HG03025 (cell line): ENCODE measurements at regions not wholly inside any gene's neighbourhood (a gene's known extent, or its start where the extent isn't known, plus 50 kb on each side); places are given as distances from the start of the nearest gene placed in this dataset.
"Not testable (repeated sequence)": the region's sequence is repeated elsewhere in the genome, so short reads cannot be mapped to it uniquely, and the experiment has no call there.

ENCODE experiments used
- ATAC-seq: cut with Tn5 transposase; IDR thresholded peaks from one replicate; pipeline ENCODE4 v1.9.1; 2021; ENCODE audit warnings: mild to moderate bottlenecking, moderate library complexity; ENCODE audit not compliant: unreplicated experiment, low FRiP score

DNA sequence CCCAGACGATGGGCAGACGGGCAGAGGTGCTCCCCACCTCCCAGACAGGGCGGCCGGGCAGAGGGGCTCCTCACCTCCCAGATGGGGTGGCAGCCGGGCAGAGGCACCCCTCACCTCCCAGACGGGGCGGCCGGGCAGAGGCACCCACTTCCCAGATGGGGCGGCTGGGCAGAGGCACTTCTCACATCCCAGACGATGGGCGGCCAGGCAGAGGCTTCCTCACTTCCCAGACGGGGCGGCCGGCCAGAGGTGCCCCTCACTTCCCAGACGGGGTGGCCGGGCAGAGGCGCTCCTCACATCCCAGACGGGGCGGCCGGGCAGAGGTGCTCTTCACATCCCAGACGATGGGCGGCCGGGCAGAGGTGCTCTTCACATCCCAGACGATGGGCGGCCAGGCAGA, 96.6 kb downstream of the ABCC12 start:
- ATAC-seq: not testable (repeated sequence)

DNA sequence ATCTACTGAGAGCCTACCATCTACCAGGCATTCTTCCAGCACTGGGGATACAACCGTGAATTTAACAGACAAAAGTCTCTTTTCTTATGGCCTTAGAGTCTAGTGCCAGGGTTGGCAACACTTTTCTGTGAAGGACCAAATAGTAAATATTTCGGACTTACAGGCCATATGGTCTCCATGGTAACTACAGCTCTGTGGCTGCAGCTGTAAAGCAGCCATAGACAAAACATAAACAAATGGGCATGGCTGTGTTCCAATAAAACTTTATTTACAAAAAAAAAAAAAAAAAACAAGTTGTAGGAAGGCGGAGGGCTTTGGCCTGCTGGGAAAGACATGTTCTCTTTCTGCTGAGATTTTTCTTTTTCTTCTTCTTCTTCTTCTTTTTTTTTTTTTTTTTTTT, 98.7 kb downstream of the ABCC12 start:
- ATAC-seq: no peak

DNA sequence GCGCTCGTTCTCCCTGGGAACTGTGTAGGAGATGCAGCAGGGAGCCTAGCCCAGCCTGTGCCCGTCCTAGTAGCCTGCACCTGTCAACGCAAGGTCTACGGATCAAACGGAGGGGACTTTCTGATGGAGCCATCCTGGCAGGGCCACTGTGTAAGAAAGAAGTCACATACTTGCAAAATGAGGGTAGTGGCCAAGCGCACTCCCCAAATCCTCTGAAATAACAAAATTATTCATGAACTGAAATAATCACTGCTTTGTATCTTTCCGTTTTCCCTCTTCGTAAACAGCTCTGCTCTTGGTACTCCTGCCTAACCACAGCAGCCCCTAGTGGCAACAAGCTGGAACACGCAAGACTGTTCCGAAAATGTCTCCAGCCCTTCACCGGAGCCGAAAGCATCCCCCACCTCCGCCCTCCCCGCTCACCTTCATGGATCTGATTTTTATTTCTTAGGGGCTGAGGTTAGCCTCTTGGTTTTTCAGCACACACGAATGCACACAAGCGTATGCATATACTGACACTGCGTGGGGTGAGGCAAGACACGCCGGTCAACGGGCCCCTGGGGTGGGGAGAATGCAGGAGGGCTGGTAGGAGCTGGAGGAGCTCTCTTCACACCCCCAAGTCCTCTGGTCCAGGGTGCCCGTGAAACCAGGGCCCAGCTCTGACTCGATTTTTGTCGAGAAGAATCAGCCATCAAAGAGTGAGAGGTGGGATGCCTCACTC, 100.8 kb downstream of the ABCC12 start:
- peak; percentile 51 for ATAC-seq

DNA sequence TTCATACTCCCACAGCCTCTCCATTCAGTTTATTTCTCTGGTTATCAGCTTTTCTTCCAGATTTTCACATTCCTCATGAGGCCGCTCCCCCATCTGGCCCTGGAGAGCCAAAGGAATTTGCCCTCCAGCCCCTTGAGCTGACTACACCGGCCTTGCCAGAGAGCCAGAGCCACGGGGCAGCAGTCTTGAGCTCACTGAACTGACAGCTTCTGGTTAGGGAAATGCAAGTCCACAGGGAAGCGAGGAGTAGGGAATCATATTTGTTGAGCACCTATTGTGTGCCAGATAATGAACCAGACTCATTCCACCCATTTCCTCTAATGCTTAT, 102.4 kb downstream of the ABCC12 start:
- no peak for ATAC-seq

DNA sequence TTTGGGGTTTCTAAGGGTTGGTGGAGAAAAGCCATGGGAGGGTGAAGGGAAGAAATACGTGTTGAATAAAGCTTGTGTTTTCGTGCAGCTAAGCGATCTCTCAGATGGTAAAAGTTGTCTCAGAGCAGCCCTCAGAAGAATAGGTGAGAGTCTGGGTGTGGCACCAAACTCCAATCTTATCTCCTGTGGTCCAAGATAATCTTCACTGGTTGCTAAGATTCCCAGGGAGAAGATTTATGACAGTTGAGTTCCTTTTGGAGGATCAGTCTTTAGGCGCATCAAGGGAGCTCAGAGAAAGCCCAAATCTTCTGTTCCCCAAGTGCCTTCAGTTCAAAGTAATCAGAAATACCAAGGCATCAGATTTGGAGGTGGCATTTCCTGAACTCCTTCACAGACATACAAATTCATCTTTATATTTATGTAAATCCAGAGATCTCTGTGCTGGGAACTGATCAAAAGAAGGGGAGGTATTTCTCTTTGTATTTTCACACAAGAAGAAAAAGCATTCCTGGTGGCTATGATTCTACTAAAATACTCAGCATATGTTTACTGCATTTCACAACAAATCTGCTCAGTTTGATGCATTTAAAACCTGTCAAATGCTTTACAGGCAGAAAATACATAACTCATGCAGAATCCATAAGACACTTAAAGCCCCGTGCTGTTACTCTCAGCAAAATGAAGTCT, 102.9 kb downstream of the ABCC12 start:
- ATAC-seq: no peak

DNA sequence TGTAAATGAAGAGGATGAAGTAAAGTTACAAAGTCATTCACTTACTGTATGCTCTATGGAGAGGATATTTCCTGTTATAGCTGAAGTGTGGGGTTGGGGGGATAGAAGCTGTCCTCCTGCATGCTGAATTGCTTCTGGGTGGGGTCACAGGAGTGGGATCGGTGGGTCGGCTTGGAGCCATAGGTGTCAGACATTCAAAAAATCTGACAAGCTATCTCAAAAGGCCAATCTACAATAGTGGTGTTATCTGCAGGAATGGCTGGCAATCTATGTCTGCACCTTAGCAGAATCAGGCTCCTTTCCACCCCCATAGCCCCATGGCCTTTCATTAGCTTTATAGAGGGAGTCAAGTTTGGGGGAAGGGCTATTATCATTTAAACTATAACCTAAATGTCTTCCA, 104.9 kb downstream of the ABCC12 start:
- no peak for ATAC-seq

DNA sequence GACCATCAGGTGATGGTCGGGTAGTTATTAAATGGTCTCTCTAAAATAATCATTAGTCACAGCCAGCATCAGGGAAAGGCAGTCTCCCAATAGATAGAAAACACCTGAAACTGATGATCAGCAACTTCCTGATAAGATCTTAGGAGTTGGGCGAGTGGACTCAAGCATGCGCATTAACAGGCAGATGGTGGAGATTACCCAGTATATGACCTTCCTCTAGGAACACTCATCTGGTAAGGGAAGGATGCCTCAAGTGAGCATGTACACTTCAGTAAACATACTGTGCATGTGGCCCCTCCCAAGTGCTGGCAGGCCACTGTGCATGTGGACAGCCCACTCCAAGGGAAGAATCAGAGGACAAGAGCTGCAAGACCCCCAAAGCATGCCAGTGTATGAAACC, 105.9 kb downstream of the ABCC12 start:
- no peak for ATAC-seq

DNA sequence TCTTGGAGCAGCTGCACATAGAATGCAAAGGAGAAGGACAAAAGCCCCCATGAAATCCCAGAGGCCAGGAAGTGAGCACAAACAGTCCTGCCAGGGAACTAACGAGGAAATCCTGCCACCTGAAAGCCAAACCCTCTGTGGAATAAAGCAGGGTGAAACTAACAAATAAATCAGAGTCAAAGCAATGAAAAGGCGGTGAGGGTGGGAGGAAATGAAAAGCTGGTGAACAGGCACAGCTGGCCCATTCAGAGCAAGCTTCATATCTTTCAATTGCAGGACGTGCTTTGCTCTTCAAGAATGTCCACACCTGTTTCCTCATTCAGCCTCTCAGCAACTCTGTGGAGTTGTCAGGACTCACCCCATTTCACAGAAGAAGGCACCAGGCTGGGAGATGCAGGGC, 108.1 kb downstream of the ABCC12 start:
- ATAC-seq: no peak

DNA sequence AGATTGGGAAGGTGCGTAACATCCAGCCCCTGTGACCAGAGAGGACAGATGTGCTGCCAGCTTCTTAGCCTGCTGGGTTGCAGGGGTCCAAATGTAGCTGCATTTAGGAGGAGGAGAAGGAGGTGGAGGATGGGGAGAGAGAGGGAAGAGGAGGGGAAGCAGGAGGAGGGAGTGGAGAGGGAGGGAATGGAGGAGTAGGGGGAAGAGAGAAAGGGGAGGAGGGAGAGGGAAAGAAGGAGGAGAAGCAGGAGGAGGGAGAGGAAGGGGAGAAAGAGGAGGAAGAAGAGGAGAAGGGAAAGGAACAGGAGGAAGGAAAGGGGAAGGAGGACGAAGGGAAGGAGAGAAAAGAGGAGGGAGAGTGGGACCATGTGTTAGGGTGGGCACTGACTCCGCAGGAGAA, 108.6 kb downstream of the ABCC12 start:
- ATAC-seq: no peak

DNA sequence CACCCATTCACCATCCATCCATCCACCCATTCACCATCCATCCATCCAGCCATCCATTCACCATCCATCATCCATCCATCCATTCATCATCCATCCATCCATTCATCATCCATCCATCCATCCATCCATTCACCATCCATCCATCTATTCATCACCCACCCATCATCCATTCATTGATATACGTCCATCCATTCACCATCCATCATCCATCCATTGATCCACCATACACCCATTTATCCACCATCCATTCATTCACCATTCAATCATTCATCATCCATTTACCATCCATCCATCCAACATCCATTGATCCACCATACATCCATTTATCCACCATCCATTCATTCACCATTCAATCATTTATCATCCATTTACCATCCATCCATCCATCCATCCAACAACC, 111.7 kb downstream of the ABCC12 start:
- no peak for ATAC-seq

DNA sequence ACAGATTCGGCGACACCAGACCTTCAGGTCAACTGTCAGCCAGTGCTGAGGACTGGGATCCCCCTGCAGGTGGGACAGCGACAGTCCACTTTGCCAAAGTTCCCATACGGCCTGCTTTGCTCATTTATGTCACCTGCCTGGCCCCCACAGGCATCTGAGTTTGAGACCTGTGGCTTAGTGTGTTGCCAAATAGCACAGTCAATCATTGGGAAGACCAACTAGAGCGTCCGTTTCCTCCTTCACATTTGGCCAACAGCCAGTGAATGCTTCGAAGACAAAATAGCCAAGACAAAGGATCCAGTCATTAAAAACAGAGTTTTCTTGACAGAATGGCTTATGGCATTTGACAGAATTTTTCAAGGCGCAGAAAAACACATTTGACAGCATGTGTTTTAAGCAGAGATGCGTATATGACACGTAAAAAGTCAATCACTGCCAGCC, 113.8 kb downstream of the ABCC12 start:
- ATAC-seq: no peak

DNA sequence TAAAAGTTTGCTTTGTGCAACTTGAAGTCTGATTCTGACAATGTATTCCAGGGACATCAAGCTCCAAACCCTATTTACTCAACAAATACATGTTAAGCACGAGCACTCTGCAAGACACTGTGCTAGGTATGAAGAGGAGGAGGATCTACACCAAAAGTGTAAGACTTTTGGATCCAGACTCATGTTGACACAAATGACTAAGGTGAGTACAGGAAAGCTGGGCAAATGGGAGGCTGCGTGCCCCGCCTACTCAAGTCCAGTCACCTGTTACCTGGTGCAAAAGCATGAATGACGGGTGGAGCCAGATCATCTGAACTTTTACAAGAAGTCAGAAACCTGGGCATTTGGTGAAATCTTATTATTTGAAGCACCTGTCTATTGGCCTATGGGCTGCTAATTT, 120.7 kb downstream of the ABCC12 start:
- no peak for ATAC-seq

DNA sequence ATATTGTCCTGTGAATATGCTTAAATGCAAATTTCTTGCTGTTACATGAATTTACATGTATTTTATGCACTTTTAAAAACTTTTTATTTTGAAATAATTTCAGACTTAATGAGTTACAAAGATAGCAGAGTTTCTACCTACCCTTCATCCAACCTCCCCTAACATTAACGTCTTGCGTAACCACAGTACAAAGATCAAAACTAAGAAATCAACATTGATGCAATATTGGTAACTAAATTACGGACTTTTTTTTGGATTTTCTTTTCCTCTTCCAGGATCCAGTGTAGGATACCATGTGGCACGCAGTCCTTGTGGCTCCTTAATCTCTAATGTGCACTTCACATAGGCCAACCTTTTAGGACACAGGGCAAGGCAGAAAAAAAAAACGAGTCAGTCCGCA, 124.9 kb downstream of the ABCC12 start:
- ATAC-seq: no peak

DNA sequence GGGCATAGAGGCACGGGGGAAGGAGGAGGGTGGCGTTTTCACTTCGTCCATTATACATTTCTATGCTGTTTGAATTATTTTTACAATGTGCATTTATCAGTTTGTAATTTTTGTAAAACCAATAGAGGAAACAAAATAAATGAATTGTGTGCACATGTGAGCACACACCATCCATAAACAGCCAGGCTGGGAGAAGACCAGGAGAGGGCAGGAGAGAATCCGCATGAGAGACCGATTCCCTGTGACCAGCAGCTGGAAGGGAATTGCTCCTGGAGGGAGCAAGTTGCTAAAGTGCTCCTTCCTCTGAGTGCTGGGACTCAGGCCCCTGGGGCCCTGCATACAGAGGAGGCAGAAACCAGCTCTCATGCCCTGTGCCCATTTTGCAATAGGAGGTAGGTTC, 126.0 kb downstream of the ABCC12 start:
- no peak for ATAC-seq

DNA sequence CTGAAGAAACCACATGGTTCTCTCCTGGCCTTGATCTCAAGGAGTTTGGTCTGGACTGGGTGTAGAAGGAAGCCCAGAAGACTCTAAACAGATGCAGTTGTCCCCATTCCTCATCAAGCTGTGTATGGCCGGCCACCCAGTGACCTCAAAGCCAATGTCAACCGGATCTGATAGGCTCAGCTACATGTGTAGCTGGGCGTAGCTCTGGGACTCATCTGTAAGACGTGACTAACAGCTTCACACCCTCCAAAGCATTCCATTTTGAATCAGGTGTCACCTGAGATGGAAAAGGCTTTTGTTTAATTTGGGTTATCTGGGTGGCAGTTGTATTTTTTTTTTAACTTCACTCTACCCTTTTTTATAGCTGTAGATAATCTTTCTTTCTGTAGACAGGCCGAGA, 130.4 kb downstream of the ABCC12 start:
- ATAC-seq: no peak

DNA sequence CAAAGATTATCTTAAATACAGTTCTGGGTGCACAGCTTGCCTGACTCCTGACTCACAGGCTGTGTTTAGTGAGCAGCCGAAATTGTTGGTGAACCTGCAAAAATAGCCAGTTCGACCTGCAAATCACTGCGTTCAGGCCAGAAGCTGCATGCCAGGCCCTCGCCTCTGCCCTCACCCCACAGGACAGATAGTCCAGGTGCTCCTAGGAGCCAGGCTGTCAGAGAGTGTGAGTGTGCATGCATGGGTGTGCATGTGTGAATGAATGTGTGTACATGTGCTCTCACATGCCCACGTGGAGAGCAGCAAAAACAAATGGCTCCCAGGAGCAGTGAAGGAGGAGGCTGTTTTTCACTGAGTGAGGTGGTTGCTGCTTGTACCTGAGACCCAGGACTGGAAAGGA, 131.8 kb downstream of the ABCC12 start:
- ATAC-seq: no peak

DNA sequence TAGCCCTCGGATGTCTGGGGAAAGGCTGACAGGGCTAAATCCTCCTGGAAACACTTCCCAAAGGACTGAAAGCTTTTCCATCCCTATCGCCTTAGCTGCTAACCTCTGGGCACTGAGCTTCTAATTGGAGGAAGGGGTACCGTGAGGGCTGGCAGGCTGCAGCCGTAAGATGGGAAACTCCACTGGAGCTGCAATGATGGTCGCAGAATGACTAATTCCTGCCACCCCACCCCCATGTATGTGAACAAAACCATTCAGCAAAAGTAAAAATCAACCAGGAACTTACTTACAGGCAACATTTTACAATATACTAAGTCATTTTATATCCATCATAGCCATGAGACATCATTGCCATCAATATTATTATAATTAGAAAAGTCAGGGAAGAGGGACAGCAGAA, 133.3 kb downstream of the ABCC12 start:
- no peak for ATAC-seq

DNA sequence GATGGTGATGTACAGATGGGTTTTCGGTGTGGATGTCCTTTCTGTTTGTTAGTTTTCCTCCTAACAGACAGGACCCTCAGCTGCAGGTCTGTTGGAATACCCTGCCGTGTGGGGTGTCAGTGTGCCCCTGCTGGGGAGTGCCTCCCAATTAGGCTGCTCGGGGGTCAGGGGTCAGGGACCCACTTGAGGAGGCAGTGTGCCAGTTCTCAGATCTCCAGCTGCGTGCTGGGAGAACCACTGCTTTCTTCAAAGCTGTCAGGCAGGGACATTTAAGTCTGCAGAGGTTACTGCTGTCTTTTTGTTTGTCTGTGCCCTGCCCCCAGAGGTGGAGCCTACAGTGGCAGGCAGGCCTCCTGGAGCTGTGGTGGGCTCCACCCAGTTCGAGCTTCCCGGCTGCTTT, 135.2 kb downstream of the ABCC12 start:
- ATAC-seq: not testable (repeated sequence)

DNA sequence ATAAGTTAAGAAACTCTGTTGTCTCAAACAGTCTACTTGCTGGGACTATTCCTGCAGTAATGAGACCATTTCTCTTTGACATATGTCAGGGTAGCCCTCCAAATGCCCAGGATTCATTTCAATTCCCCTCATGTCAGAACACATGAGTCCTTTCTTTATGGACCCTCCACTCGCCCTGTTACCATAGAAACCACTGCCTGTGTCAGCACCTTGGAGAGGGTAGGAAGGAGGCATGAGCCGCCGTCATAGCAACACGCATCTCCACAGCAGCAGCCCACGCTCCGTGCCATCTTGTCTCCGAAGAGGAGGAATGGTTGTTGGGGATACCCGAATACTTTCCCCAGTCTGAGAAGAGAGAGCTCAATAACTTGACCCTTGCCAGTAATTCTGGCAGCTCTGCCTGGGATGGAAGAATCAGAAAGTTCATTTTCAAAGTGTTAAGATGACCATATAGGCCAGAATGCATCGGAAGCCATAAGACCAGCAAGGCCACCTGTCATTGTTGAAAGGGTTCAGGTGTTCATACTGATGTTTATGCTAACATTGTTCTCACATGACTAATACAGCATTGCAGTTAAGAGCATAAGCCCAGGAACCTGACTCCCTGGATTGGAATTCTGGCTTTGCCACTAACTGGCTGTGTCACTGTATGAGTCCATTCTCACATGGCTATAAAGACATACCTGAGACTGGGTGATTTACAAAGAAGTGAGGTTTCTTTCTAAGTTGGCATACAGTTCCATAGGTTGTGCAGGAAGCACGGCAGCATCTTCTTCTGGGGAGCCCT, 141.3 kb downstream of the ABCC12 start:
- no peak for ATAC-seq

DNA sequence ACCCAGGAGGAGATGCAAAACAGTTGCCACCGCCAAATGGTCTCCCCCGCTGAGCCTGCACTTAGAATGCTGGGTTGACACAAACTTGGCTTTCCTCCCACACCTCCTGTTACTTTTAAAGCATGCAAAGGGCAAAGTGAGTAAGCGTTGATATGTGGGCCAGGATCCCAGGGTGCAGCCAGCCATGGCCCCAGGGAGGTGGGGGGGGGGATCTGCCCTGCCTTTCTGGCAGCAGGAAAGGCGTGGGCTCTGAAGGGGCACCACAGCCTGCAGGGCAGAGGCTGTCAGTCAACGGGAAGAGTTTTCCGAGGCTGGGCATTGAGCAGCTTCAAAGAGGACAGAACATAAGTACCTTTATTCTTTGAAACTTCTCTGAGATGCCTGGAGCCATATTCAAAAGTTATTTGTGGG, 142.3 kb downstream of the ABCC12 start:
- ATAC-seq: no peak

DNA sequence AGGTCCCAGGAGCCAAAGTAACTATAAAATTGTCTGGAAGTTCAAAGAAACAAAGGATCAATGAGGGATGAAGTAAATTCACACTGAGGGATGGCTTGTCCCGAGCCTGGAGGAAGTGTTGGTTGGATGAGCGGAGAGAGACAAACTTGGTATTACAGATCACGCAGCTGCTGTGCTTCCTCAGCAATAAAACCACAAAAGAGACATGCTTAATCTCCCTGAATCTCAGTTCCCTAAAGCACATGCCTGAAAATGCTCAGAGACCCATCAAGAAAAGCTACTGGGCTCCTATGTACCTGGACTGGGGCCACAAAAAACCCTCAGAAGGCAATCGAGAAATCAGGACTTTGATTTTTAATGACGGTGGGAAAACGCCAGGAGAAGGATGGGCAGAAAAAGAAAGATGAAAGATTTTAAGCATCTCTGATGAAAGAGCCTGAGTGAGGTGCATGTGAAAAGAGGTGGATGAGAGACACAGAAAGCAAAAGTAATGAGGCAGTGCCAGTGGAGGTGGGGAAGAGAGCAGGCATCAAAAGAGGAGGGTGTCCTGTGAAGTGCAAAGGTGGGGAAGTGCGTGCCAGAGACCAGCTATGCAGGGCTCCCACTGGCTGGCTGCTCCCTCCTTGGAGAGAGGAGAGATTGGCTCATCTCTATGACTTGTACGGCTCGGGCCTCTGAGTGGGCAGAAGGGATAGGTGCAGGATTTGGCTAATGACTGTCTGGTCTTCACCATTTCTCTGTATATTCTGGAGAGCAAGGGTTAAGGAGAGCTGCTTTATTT, 143.7 kb downstream of the ABCC12 start:
- ATAC-seq: no peak
